GM18951 (cell line): ENCODE measurements at regions not wholly inside any gene's neighbourhood (a gene's known extent, or its start where the extent isn't known, plus 50 kb on each side); places are given as distances from the start of the nearest gene placed in this dataset.

Source experiments
- POLR2A ChIP-seq: IDR thresholded peaks from 4 replicates; pipeline ENCODE4 v1.6.1; 2011; ENCODE audit warnings: mild to moderate bottlenecking; ENCODE audit not compliant: insufficient read length, insufficient read depth; ENCODE audit errors: extremely low read depth
- in situ Hi-C: fragments of 300-500 bp; cut with MboI; formaldehyde crosslinking; loops from one replicate; pipeline ENCODE4 v1.12.0; 2022; ENCODE audit warnings: low sequenced_read_pairs, mixed read lengths, inconsistent platforms; ENCODE audit not compliant: unreplicated experiment

DNA sequence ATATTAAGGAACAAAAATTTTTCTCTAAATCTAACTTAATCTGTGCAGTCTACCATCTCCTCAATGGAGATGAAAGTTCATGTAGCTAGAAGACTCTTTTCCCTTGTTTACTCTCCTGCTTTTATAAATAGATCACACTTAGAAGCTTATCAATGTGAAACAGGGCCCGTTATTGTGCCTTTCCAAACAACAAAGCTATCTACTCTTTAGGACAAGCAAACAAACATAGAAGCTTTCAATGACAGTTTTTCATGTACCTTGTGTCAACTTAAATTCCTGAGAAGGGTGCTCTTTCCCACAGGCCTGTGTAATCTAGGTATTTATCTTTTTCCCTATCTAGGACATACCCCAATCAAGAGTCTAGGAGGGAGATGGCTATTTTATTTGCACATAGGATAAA, 247.8 kb upstream of the CWC22 start:
- TF ChIP-seq POLR2A, result no peak
- in situ Hi-C loops, result no loop called here

DNA sequence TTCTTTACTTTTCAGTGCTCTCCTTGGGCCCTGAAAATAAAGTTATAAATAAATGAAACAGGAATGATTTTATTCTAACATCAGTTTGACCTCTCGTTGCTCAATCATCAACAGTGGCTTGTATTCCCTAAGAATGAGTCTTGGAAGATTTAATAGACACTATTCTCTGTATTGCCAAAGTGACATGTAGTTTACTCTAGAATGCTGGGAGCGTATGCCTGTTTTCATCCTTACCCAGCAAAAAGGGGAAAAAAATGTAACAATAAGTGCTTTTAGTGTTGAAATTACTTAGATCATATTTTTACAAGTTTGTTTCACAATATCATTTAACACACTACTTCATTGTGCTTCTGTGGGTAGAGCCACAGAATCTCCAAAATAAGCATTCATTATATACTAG, 240.6 kb upstream of the CWC22 start:
- in situ Hi-C loops, result loop anchor here (25.0 kb wide), 1 partner anchor 790 kb away; no protein-coding TSS in a partner anchor
- TF ChIP-seq POLR2A, result no peak

DNA sequence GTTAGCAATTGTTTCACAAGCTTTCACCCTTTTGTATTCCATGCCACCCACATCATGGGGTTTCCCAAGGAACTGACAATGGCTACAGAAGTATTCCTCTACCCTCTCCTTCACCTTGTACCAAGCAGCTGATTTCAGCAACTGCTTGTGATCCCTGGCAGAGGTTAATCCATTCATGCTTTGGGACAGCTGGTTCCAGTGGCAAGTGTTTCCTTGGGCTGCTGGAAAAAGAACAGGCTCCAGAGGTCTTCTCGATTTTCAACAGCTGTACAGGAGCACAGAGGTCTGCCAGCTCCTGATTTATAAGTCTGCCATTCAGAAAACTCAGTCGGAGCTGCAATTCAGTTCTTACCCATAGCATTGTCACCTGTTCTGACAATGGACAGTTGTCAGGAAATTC, 239.2 kb upstream of the CWC22 start:
- TF ChIP-seq POLR2A, result no peak
- in situ Hi-C loops, result loop anchor here (25.0 kb wide), 1 partner anchor 791 kb away; no protein-coding TSS in a partner anchor

DNA sequence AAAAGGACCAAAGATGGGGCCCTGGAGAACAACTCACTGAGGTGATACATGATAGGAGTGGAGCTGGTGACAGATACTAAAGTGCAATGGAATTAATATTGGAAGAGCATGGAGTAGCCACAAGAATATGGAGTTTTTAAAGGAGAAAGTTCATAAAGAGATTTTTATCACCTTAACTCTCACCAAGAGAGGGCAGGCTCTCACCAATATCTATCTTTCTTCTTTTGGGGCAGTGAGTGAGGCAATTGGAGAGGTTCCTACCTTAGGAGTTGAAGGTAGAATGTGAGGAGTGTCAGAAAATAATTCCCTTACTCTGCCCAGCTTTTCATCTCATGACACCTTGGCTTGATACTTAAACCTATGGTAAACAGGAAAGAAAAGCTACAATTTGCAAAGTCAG, 233.7 kb upstream of the CWC22 start:
- no peak for TF ChIP-seq POLR2A
- in situ Hi-C loops, result loop anchor here (25.0 kb wide), 1 partner anchor 797 kb away; no protein-coding TSS in a partner anchor

DNA sequence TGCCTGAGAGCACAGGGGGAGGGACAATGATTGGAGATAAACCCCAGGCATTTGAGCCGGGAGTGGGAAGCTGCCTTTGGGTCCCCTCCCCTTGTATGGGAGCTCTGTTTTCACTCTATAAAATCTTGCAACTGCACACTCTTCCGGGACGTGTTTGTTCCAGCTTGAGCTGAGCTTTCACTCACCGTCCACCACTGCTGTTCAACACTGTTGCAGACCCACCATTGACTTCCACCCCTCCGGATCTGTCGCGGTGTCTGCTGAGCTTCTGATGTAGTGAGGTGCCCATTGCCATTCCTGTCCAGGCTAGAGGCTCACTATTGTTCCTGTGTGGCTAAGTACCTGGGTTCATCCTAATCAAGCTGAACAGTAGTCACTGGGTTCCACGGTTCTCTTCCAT, 231.6 kb upstream of the CWC22 start:
- TF ChIP-seq POLR2A, result no peak
- in situ Hi-C loops, result loop anchor here (25.0 kb wide), 1 partner anchor 799 kb away; no protein-coding TSS in a partner anchor

DNA sequence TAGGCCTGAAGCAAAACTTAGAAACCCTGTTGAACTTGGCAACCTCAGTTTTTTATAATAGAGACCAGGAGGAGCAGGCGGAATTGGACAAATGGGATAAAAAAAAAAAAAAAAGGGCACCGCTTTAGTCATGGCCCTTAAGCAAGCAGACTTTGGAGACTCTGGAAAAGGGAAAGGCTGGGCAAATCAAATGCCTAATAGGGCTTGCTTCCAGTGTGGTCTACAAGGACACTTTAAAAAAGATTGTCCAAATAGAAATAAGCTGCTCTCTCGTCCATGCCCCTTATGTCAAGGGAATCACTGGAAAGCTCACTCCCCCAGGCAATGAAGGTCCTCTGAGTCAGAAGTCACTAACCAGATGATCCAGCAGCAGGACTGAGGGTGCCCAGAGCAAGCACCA, 229.0 kb upstream of the CWC22 start:
- in situ Hi-C loops, result loop anchor here (25.0 kb wide), 1 partner anchor 801 kb away; no protein-coding TSS in a partner anchor

DNA sequence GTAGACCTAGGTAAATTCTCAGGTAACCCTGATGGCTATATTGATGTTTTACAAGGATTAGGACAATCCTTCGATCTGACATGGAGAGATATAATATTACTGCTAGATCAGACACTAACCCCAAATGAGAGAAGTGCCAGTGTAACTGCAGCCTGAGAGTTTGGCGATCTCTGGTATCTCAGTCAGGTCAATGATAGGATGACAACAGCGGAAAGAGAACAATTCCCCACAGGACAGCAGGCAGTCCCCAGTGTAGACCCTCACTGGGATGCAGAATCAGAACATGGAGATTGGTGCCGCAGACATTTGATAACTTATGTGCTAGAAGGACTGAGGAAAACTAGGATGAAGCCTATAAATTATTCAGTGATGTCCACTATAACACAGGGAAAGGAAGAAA, 228.4 kb upstream of the CWC22 start:
- in situ Hi-C loops, result loop anchor here (25.0 kb wide), 1 partner anchor 802 kb away; no protein-coding TSS in a partner anchor

DNA sequence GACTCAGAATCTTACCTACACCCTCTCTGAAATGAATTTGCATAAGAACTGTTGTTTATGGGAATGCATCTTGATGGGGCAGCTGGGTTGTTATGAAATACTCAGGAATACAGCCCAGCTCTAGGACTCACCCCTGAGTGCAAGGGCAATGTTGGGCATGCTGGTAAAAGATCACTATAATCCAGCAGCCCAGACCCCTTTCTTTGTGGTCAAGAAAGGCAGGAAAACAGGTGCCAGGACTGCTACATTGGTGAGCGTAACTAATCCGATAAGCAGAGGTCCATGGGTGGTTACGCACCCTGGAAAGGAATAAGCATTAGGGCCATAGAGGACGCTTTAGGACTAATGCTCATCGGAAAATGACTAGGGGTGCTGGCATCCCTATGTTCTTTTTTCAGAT, 227.9 kb upstream of the CWC22 start:
- in situ Hi-C loops, result loop anchor here (25.0 kb wide), 1 partner anchor 802 kb away; no protein-coding TSS in a partner anchor

DNA sequence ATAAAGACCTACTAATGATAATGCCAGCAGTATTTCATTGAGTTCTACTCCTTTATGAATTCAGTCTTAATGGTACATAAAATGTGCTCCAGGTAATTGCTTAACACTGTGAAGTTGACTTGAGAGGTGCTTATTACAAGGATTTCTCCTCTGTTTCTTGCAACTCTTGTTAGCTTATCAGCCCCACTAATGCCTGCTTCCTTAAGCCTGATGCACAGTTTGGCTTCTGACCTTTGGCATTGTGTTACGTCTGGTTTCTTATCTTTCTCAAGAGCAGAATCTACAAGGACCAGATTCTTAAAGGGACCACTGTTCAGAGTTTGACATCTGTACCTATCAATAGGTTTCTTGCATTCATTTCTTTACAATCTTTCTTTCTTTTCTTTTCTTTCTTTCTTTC, 223.9 kb upstream of the CWC22 start:
- in situ Hi-C loops, result loop anchor here (25.0 kb wide), 1 partner anchor 806 kb away; no protein-coding TSS in a partner anchor

DNA sequence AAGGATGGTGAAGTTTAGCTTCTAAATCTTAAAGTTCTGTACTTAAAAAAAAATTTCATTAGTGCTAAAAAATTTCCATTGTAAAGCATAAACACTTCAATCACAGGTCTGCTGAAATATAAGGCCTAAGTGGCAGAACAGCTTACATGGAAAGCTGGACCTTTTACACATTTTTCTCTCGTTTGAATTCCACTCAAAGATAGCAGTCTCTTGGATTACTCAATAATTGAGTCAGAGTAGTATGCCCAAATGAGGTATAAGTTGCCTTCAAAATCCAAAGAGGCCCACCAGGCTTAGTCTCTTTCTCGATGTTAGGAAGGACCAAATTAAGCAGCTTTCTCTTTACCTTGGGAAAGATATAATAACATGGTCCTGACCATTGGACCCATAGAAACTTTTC, 220.4 kb upstream of the CWC22 start:
- in situ Hi-C loops, result loop anchor here (25.0 kb wide), 1 partner anchor 810 kb away; no protein-coding TSS in a partner anchor
- no peak for TF ChIP-seq POLR2A

More for the DNA sequence above, 223.9 kb upstream of the CWC22 start:
- no peak for TF ChIP-seq POLR2A

DNA sequence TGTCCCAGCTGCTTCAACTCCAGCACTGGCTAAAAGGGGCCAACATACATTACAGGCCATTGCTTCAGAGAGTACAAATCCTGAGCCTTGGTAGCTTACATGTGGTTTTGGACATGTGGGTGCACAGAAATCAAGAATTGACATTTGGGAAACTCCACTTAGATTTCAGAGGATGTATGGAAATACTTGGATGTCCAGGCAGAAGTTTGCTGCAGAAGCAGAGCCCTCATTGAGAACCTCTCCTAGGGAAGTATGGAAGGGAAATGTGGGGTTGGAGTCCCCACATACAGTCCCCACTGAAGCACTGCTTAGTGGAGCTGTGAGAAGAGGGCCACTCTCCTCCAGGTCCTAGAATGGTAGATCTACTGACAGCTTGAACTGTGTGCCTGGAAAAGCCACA, 218.0 kb upstream of the CWC22 start:
- in situ Hi-C loops, result loop anchor here (25.0 kb wide), 1 partner anchor 812 kb away; no protein-coding TSS in a partner anchor
- TF ChIP-seq POLR2A, result no peak

DNA sequence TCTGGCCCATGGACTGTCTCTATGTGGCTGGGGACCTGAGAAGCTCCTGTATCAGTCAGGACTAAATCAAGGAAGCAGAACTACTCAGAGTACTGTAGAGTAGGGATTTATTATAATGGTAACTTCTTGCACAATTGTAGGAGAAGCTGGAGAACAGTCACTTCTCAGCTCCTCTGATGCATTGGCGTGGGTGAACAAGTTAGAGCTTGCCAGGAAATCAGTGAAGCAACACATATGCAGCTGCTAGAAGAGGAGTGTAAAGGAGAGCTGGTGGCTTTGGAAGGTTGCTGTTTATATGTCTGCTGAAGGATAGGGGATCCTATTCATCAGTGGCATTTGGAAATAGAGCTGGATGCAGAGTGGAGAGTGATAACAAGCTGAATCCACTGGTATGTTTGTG, 215.5 kb upstream of the CWC22 start:
- no peak for TF ChIP-seq POLR2A
- in situ Hi-C loops, result no loop called here

DNA sequence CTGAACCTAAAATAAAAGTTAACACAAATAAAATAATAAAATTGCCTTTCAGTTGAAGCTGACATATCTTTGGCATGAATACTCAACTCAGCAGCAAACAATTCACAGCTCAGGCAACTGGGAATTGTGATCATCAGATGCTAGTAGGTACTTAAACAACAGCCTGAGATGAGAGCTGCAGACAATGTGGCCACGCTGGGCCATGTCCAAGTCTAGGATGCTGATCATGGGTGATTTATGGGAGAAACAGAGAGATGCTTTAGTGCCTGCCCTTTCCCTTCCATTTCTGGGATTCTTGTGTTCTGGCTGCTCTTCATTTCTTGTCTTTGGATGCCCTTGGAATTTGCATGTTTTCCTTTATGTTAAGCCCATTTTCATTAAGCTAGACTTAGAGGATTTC, 212.4 kb upstream of the CWC22 start:
- in situ Hi-C loops, result no loop called here
- TF ChIP-seq POLR2A, result no peak

DNA sequence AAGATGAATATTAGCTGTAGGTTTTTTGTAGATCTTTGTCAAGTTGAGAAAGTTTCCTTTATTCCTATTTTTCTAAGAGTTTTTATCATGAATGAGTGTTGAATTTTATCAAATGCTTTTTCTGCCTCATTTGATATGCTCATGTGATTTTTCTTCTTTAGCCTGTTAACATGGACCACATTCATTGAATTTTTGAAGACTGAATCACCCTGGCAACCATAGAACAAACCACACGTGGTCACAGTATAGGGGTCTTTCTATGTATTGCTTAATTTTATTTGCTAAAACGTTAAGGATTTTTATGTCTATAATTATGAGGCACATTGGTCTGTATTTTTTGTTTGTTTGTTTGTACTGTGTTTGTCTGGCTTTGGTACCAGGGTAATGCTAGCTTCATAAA, 201.7 kb upstream of the CWC22 start:
- no peak for TF ChIP-seq POLR2A
- in situ Hi-C loops, result no loop called here

DNA sequence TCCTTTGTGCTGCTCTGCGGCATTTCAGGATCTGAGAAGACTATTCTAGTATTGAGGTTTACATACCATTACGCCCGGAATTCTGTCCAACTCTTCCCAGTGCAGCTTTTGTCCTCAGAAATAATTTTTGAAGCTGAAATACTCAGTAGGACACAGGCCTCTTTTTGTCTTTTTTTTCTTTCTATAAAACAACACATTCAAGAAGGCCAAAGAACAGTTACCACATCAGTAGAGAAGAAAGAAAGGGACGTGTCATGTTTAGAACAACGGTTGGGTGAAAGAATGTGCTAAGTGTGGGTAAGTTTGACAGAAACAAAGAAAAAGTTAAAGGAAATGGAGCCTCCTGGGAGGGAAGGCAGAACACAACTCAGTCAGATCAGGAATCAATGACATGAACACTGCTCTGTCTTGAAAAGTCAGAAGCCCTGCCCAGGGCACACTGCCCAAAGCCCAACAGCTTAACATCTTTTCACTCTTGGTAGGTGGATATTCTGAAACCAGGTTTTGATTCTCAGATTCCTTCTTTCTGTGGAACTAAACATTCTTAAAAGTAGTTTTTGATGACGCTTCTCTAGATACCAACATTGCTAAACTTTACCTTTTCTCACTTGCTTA, 198.6 kb upstream of the CWC22 start:
- in situ Hi-C loops, result no loop called here
- no peak for TF ChIP-seq POLR2A
